ENCODE measurements at regions not wholly inside any gene's neighbourhood (a gene's known extent, or its start where the extent isn't known, plus 50 kb on each side); places are given as distances from the start of the nearest gene placed in this dataset.

- FAIRE-seq (no peak), DNase-seq (ENCODE audit: insufficient read length) (no peak)
- TF ChIP-seq POLR2A (IDR thresholded peaks at IDR 0.05; ENCODE audit: low read depth, low read length) (no peak), POLR2AphosphoS5 (IDR thresholded peaks at IDR 0.05; ENCODE audit: low read depth, low read length) (no peak)
These were observed 701.7 kb upstream of the CELF2 start for GRCh38 chr10:10315989-10316388.

GRCh38 chr10:10317151-10317550, 700.5 kb upstream of the CELF2 start:
- FAIRE-seq (no peak), DNase-seq (ENCODE audit: insufficient read length) (no peak)
- TF ChIP-seq TAF1 (IDR thresholded peaks at IDR 0.05; ENCODE audit: borderline replicate concordance, low read depth, low read length) (no peak), POLR2A (IDR thresholded peaks at IDR 0.05; ENCODE audit: low read depth, low read length) (no peak), POLR2AphosphoS5 (IDR thresholded peaks at IDR 0.05; ENCODE audit: low read depth, low read length) (no peak)

- FAIRE-seq = no peak
- TF ChIP-seq POLR2AphosphoS5 (IDR thresholded peaks at IDR 0.05; ENCODE audit: low read depth, low read length) (no peak), TAF1 (IDR thresholded peaks at IDR 0.05; ENCODE audit: borderline replicate concordance, low read depth, low read length) (no peak), POLR2A (IDR thresholded peaks at IDR 0.05; ENCODE audit: low read depth, low read length) (no peak)
These were observed 698.8 kb upstream of the CELF2 start for GRCh38 chr10:10318856-10319255.

GRCh38 chr10:10320956-10321355, 696.7 kb upstream of the CELF2 start:
- no peak for FAIRE-seq
- TF ChIP-seq POLR2AphosphoS5 (IDR thresholded peaks at IDR 0.05; ENCODE audit: low read depth, low read length) (no peak), TAF1 (IDR thresholded peaks at IDR 0.05; ENCODE audit: borderline replicate concordance, low read depth, low read length) (no peak), POLR2A (IDR thresholded peaks at IDR 0.05; ENCODE audit: low read depth, low read length) (no peak)
- no peak for DNase-seq (ENCODE audit: insufficient read length)

More at GRCh38 chr10:10318856-10319255, 698.8 kb upstream of the CELF2 start:
- DNase-seq (ENCODE audit: insufficient read length) = no peak

GRCh38 chr10:10326116-10326515, 691.6 kb upstream of the CELF2 start:
- FAIRE-seq (no peak), DNase-seq (ENCODE audit: insufficient read length) (no peak)
- TF ChIP-seq POLR2AphosphoS5 (IDR thresholded peaks at IDR 0.05; ENCODE audit: low read depth, low read length) (no peak), POLR2A (IDR thresholded peaks at IDR 0.05; ENCODE audit: low read depth, low read length) (no peak), TAF1 (IDR thresholded peaks at IDR 0.05; ENCODE audit: borderline replicate concordance, low read depth, low read length) (no peak)

- no peak for DNase-seq (ENCODE audit: insufficient read length)
- no peak for FAIRE-seq
These were observed 689.7 kb upstream of the CELF2 start for GRCh38 chr10:10327934-10328333.

GRCh38 chr10:10330418-10330817, 687.3 kb upstream of the CELF2 start:
- DNase-seq (ENCODE audit: insufficient read length) = no peak
- no peak for FAIRE-seq
- TF ChIP-seq POLR2AphosphoS5 (IDR thresholded peaks at IDR 0.05; ENCODE audit: low read depth, low read length) = no peak
- no peak for TF ChIP-seq TAF1 (IDR thresholded peaks at IDR 0.05; ENCODE audit: borderline replicate concordance, low read depth, low read length)
- no peak for TF ChIP-seq POLR2A (IDR thresholded peaks at IDR 0.05; ENCODE audit: low read depth, low read length)

More at GRCh38 chr10:10327934-10328333, 689.7 kb upstream of the CELF2 start:
- TF ChIP-seq POLR2AphosphoS5 (IDR thresholded peaks at IDR 0.05; ENCODE audit: low read depth, low read length) = no peak
- TF ChIP-seq TAF1 (IDR thresholded peaks at IDR 0.05; ENCODE audit: borderline replicate concordance, low read depth, low read length) = no peak
- TF ChIP-seq POLR2A (IDR thresholded peaks at IDR 0.05; ENCODE audit: low read depth, low read length) = no peak

GRCh38 chr10:10332786-10333185, 684.9 kb upstream of the CELF2 start:
- no peak for DNase-seq (ENCODE audit: insufficient read length)
- FAIRE-seq = no peak
- TF ChIP-seq TAF1 (IDR thresholded peaks at IDR 0.05; ENCODE audit: borderline replicate concordance, low read depth, low read length) (no peak), POLR2A (IDR thresholded peaks at IDR 0.05; ENCODE audit: low read depth, low read length) (no peak), POLR2AphosphoS5 (IDR thresholded peaks at IDR 0.05; ENCODE audit: low read depth, low read length) (no peak)

GRCh38 chr10:10333622-10334021, 684.0 kb upstream of the CELF2 start:
- DNase-seq (ENCODE audit: insufficient read length) (no peak), FAIRE-seq (no peak)
- TF ChIP-seq POLR2AphosphoS5 (IDR thresholded peaks at IDR 0.05; ENCODE audit: low read depth, low read length) = no peak
- no peak for TF ChIP-seq TAF1 (IDR thresholded peaks at IDR 0.05; ENCODE audit: borderline replicate concordance, low read depth, low read length)
- TF ChIP-seq POLR2A (IDR thresholded peaks at IDR 0.05; ENCODE audit: low read depth, low read length) = no peak

GRCh38 chr10:10338339-10338738, 679.3 kb upstream of the CELF2 start:
- FAIRE-seq = no peak

GRCh38 chr10:10346390-10347150, 671.1 kb upstream of the CELF2 start:
- DNase-seq (ENCODE audit: insufficient read length) (no peak), FAIRE-seq (no peak)
- TF ChIP-seq POLR2AphosphoS5 (IDR thresholded peaks at IDR 0.05; ENCODE audit: low read depth, low read length) = no peak
- no peak for TF ChIP-seq TAF1 (IDR thresholded peaks at IDR 0.05; ENCODE audit: borderline replicate concordance, low read depth, low read length)
- no peak for TF ChIP-seq POLR2A (IDR thresholded peaks at IDR 0.05; ENCODE audit: low read depth, low read length)

More at GRCh38 chr10:10338339-10338738, 679.3 kb upstream of the CELF2 start:
- TF ChIP-seq TAF1 (IDR thresholded peaks at IDR 0.05; ENCODE audit: borderline replicate concordance, low read depth, low read length) (no peak), POLR2AphosphoS5 (IDR thresholded peaks at IDR 0.05; ENCODE audit: low read depth, low read length) (no peak), POLR2A (IDR thresholded peaks at IDR 0.05; ENCODE audit: low read depth, low read length) (no peak)
- DNase-seq (ENCODE audit: insufficient read length) = no peak

GRCh38 chr10:10350050-10350449, 667.6 kb upstream of the CELF2 start:
- FAIRE-seq = no peak

More at GRCh38 chr10:10350050-10350449, 667.6 kb upstream of the CELF2 start:
- DNase-seq (ENCODE audit: insufficient read length) = no peak
- TF ChIP-seq TAF1 (IDR thresholded peaks at IDR 0.05; ENCODE audit: borderline replicate concordance, low read depth, low read length) (no peak), POLR2AphosphoS5 (IDR thresholded peaks at IDR 0.05; ENCODE audit: low read depth, low read length) (no peak), POLR2A (IDR thresholded peaks at IDR 0.05; ENCODE audit: low read depth, low read length) (no peak)
